LoVo (cell line): ENCODE measurements at regions not wholly inside any gene's neighbourhood (a gene's known extent, or its start where the extent isn't known, plus 50 kb on each side); places are given as distances from the start of the nearest gene placed in this dataset.

Experiments
- DNase-seq: peaks from one replicate; pipeline ENCODE4 v3.0.0-alpha.2; 2016; ENCODE audit warnings: low spot score

DNA sequence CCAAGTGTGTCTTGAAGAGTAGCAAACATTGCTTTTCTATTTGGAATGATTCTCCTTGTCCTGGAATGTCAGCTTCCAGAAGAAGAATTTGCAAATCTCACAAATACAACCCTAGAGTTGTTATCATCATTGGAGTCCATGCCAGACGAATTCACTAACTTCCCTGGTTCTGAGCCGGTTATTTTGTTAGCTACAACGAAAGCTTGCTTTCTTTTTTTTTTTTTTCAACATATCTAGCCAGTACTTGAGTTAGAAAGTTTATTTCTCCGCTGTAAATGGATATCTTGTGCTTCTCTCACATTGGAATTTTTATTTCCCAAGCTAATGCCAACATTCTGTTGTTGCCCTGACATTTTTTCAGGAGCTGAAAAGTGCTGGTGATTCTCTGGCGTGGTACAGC, 138.1 kb upstream of the POM121L12 start:
- no peak for DNase-seq

DNA sequence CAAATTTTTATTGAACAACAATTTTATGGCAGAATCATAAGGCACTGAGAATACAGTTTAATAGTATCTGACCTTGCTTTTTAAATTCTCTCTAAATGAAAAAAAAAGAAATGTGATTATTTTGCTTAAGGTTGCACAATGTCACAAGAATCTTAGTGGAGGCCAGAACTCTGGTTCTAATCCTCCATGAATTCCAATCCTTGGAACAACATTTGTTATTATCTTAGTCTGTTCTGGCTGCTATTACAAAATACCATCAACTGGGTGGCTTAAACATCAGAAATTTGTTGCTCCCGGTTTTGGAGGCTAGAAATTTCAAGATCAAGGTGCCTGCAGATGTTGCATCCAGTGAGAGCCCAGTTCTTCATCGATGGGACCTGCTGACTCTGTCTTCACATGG, 158.2 kb upstream of the POM121L12 start:
- DNase-seq, result no peak

DNA sequence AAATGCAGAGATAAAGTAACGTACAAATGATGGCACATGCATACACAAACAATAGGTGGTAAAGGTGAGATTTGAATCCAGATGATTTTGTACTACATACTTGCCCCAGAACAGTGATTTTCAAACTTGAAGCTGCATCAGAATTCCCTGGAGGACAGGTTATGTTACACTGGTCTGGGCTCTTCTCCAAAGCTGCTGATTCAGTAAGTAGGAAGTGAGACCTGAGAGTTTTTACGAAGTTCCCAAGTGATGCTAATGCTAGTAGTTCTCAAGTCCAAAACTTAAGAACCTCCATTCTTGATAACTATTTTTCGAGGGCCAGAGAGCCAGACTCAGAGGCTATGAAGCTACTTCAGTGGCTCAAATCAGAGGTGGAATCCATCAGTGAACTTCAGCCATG, 159.0 kb upstream of the POM121L12 start:
- DNase-seq, result no peak

GRCh38 chr7:52863652-52864051, 171.8 kb upstream of the POM121L12 start:
- no peak for DNase-seq

DNA sequence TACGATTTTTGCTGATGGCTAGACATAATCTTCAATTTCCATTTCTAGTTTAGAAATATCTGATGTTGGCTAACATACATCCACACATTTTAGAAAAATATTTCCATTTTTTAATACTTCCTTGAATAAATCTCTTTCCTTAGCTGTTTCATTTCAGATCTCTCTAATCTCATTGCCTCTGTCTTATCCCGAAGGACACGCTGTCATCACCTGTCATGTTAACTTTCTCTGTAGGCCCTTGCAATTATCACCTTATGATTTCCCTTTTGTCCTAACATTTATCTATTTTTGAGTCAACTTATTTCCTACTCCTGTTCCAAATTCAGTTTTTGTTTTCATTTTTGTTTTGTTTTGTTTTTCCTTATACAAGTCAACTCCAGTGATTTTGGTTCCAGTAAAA, 173.1 kb upstream of the POM121L12 start:
- DNase-seq, result no peak

DNA sequence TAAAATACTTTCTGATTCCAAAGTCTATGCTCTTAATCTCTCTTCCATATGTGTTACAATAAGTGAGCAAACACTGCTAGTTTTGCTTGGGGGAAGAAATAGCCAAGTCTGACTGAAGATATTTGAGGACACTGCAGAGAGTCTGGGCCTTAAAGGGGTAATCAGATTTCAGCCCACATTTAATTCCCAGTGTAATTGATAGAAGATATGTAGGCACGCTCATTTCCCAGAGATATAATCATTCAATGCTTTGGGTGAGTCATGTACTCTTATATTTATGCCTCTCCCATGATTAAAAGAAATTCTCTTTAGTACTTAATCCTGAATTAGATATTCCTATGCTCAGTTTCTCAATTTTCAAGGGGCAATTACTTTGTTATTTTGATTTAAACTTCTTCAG, 178.1 kb upstream of the POM121L12 start:
- no peak for DNase-seq

DNA sequence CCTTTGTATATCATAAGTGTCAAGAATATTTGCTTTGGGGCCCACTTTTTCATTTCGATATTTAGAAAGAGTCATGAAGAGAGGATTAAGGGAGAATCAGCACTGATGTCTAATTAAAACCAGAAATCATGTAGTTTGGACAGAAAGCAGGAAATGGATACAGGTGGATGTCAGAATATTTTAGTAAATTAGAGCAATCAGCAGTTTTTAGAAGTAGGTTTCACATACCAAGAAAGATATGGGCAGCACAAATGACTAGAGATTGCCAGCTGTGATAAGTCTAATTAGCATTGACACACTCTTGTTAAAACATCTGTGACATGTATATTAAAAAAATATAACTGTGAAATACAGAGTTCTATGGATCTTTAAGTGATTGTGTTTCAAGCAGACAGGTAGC, 180.8 kb upstream of the POM121L12 start:
- no peak for DNase-seq

- no peak for DNase-seq
Observed at GRCh38 chr7:52851547-52851946, 183.9 kb upstream of the POM121L12 start.

DNA sequence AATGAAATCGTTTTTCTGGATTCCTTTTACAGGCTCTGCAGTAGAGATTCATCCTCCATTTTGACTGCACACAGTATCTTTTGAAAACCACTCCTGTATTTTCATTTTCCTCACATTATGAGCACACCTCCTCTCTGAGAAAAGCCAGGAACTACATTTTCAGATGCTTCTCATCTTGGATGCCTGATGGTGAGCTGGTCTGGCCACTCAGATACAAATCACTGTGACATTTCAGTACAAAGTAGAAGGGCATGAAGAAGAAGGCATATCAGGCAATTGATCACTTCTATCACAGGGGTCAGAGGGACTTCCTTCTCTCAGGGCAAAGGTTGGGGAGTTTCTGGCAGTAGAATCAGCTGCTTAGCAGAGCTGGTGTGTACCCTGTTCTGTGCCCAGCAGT, 192.0 kb upstream of the POM121L12 start:
- DNase-seq, result no peak

DNA sequence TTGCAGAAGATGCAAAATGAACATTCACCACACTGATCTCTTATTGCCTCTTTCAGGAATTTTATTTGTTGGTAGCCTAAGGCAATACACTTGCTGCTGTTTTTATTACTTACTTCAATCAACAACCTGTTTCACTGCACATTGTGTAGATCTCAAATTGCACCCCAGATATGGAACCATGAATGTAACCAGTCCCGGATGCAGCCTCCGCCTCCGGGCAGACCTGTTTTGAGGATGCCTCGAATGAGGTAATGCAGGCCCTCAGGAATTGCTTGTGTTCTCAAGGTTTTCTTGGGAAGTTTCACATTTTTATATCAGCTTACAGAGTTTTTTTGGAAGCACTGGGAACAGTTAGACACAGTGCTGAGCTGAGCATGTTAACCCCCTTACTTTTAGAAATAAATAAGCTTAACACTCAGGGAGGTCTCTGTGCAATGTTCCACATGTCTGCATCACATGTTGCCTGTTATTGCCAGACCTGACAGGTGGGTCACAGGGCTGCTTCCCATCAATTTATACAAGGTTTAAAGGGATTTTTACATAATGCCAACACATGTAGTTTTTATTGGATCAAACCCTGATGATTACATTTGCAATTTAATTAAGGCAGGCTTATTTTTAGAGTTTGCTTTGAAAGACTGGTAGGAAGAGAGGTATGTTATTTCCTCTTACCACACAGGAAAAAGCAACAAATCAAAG, 193.1 kb upstream of the POM121L12 start:
- no peak for DNase-seq

GRCh38 chr7:52838981-52839411, 196.4 kb upstream of the POM121L12 start:
- DNase-seq, result peak; percentile 9

DNA sequence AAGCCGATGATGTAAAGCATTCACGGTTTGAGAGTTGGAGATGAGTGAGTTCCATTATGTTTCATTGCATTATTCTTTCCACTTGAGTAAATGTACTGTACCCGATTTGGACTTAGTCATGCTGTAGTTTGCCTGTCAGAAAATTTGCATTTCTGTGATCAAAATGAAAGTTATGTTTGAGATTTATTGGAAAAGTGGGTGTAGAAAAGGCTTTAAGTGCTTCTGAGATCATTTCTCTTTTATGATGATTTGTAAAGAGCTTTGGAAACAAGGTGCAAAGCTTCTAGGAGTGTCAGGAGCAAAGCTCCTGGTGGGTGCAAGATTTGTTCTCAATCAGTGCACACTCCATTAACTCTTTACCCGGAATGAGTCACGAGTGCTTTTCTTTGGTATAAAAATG, 204.1 kb upstream of the POM121L12 start:
- DNase-seq, result no peak

GRCh38 chr7:52830801-52831200, 204.6 kb upstream of the POM121L12 start:
- DNase-seq, result no peak

DNA sequence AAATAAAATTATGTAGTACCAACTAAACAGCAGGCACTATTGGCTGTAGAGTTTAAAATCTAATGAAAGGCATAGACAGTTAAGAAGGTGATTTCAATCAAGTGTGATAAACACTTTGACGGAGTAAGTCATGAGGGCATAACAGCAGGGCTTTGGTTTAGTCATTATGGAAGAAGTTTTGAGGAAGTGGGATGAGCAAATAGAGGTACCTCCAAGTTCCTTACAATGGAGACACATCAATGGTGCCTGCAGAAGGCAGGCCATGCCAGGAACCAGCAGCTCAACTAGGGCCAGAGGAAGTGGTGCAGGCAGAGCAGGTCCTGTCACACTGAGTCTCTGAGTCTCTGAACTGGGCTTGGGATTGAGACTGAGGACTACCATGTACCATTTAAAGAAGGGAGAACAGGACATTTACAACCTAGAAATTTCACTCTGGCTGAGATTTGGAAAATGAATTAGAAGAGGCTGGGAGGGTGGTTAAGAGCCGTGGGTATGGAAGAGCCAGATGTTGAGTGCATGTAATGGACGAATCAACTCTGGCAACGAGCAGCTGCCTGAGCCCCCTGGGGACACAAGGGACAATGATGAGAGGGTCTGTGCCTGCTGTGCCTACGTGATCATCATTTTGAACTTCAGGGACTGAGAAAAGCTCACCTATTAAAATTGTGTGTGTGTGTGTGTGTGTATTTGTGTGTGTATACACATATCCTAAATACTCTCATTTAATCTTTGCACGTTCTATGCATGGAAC, 208.7 kb upstream of the POM121L12 start:
- no peak for DNase-seq

GRCh38 chr7:52825611-52826010, 209.8 kb upstream of the POM121L12 start:
- no peak for DNase-seq

DNA sequence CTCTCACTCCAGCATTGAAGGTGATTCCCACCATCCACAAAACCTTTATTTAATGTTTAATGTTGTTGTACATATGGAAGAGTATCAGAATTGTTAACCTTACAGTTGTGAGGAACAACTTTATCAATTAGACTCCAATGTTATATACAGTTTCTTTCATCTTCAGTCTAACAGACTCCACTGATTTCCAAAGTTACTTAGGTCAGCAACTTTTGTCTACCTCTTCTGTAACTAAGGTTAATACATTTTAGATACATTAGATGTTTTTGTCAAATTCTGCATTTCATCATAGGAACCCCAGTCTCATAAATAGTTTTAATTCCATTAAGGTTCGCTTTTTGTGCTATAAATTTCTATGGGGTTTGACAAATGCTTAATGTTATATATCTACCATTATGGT, 223.9 kb upstream of the POM121L12 start:
- DNase-seq, result no peak

- DNase-seq, result no peak
Observed at GRCh38 chr7:52799817-52800216, 235.6 kb upstream of the POM121L12 start.

- DNase-seq, result no peak
Observed at GRCh38 chr7:52797801-52798200, 237.6 kb upstream of the POM121L12 start.

DNA sequence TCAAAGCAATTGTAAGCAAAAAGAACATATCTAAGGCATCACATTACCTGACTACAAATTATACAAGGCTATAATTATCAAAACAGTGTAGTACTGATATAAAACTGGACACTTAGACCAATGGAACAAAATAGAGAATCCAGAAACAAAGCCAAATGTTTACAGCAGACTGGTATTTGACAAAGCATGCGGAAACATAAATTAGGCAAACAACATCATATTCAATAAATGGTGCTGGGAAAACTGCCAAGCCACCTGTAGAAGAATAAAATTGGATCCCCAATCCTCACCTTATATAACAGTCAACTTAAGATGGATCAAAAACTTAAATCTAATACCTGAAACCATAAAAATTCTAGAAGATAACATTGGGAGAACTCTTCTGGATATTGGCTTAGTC, 240.8 kb upstream of the POM121L12 start:
- DNase-seq, result no peak

- DNase-seq, result no peak
Observed at GRCh38 chr7:52791176-52791700, 244.2 kb upstream of the POM121L12 start.

GRCh38 chr7:52786174-52786573, 249.3 kb upstream of the POM121L12 start:
- no peak for DNase-seq

- DNase-seq, result no peak
Observed at GRCh38 chr7:52782348-52782747, 253.1 kb upstream of the POM121L12 start.

DNA sequence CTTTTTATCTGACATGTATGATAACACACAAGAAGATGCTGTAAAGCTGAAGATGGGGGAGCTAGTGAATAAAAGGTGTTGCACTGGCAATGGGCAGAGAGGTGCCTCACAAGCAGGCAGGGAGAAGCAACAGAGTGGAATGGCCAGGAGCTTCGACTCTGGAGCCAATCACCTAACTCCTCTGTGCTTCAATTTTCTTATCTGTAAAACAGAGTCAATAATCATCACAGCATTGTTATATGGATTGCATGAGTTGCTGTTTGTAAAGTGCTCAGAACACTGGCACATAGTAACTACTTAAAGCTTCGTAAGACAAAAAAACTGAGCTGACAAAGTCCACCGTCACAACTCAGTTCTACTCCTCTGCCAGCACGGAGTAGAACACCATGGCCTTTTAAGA, 254.2 kb upstream of the POM121L12 start:
- DNase-seq, result no peak

- no peak for DNase-seq
Observed at GRCh38 chr7:52779004-52779403, 256.4 kb upstream of the POM121L12 start.
